WERI-Rb-1 (cell line): ENCODE measurements at regions not wholly inside any gene's neighbourhood (a gene's known extent, or its start where the extent isn't known, plus 50 kb on each side); places are given as distances from the start of the nearest gene placed in this dataset.

Source experiments
- DNase-seq: peaks from one replicate; pipeline ENCODE4 v3.0.0-alpha.2; 2020
- H3K27ac ChIP-seq: fragments of 250-450 bp; sonication (Bioruptor Pico); 2 replicates; pipeline ENCODE4 v1.5.1; 2020; ENCODE audit warnings: mild to moderate bottlenecking, moderate library complexity
- H3K27me3 ChIP-seq: fragments of 250-450 bp; sonication (Bioruptor Pico); 2 replicates; pipeline ENCODE4 v1.5.1; 2021; ENCODE audit warnings: mild to moderate bottlenecking, low read depth, moderate library complexity; ENCODE audit not compliant: insufficient read depth, severe bottlenecking
- H3K36me3 ChIP-seq: fragments of 250-450 bp; sonication (Bioruptor Pico); 2 replicates; pipeline ENCODE4 v1.5.1; 2020; ENCODE audit warnings: mild to moderate bottlenecking, moderate library complexity
- H3K4me3 ChIP-seq: 2 replicates; pipeline ENCODE4 v1.5.1; 2011; ENCODE audit warnings: low read depth, mild to moderate bottlenecking, control low read depth, low read length
- H3K9me3 ChIP-seq: fragments of 250-450 bp; sonication (Bioruptor Pico); 2 replicates; pipeline ENCODE4 v1.5.1; 2021; ENCODE audit warnings: mild to moderate bottlenecking, moderate library complexity; ENCODE audit not compliant: severe bottlenecking
- TF ChIP-seq, protein P1 (sequence below): IDR thresholded peaks from 2 replicates; pipeline ENCODE4 v1.5.1; 2011; ENCODE audit warnings: low read depth, mild to moderate bottlenecking, control low read depth, inconsistent platforms, low read length

DNA sequence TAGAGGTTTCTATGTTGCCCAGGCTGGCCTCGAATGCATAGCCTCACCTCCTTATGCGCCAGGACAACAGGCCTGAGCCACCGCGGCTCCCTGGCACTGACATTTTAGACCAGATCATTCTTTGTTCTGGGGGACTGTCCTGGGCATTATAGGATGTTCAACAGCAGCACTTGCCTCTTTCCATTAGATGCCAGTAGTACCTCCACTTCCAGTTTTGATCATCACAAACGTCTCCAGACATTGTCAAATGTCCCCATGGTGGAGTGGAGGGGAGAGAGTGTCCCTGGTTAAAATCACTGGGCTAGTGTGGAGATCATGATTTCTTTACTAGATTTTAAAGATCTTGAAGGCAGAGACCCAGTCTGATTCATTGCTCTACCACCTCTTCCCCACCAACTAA is 125.2 kb upstream of the MKLN1 start:
- DNase-seq = no peak
- Histone ChIP-seq H3K27me3 (no peaks in the 10 kb centered on the region), H3K36me3 (no peaks in the 10 kb centered on the region), H3K9me3 (no peaks in the 10 kb centered on the region), H3K27ac (no peak overlapping the region), H3K4me3 (no peak overlapping the region)
- TF ChIP-seq, protein P1, sequence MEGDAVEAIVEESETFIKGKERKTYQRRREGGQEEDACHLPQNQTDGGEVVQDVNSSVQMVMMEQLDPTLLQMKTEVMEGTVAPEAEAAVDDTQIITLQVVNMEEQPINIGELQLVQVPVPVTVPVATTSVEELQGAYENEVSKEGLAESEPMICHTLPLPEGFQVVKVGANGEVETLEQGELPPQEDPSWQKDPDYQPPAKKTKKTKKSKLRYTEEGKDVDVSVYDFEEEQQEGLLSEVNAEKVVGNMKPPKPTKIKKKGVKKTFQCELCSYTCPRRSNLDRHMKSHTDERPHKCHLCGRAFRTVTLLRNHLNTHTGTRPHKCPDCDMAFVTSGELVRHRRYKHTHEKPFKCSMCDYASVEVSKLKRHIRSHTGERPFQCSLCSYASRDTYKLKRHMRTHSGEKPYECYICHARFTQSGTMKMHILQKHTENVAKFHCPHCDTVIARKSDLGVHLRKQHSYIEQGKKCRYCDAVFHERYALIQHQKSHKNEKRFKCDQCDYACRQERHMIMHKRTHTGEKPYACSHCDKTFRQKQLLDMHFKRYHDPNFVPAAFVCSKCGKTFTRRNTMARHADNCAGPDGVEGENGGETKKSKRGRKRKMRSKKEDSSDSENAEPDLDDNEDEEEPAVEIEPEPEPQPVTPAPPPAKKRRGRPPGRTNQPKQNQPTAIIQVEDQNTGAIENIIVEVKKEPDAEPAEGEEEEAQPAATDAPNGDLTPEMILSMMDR = no peak

DNA sequence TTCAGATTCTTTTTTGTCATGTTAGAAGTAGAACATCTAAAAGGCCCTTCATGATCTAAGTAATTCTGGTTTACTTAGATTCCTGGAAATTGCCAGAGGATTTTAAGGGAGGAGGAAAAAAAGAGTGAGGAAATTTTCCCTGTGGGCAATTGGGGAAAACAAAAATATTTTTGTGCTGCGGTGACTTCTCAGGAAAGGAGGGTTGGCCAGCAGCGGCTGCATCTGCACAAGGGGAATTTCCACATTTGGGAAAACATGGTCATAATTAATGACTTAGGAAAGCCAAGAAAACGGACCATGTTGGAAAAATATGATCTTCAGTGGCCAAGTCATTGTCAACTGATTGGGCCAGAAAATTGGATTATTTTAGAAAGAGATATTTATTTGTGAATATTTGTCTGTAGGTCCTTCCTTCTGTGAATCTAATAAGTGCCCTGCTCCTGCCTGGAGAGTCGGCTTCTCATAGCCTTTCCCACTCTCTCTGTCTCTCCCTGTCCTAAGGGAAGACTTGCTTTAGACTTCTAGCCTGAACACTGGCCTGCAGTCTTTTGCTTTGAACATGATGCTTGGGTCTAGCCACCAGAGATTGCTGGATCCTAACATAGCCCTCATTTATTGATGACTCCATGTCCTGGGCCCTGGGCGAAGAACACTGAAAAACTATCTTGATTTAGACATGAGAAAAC is 124.2 kb upstream of the MKLN1 start:
- DNase-seq = no peak
- Histone ChIP-seq H3K36me3 (no peaks in the 10 kb centered on the region), H3K4me3 (no peak overlapping the region), H3K9me3 (no peaks in the 10 kb centered on the region), H3K27me3 (no peaks in the 10 kb centered on the region), H3K27ac (no peak overlapping the region)
- TF ChIP-seq, protein P1 = no peak

DNA sequence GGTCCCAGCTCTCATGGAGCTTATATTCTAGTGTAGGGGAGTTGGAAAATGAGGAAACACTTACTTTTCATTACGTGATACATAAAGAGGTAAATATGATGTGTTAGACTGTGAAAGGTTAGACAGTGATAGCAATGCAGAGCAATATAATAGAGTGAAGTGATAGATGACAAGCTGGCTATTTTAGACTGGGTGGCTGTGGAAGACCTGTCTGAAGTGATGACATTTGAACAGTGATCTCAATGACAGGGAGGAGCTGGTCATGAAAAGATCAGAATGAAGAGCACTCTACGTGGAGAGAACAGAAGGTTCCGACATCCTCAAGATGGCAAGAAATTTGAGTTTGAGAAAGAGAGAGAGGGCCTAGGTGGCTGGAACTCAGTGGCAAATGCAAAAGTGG is 118.9 kb upstream of the MKLN1 start:
- no peak overlapping the region for H3K27ac ChIP-seq
- TF ChIP-seq, protein P1 = no peak
- no peaks in the 10 kb centered on the region for H3K36me3 ChIP-seq
- no peak for DNase-seq
- H3K27me3 ChIP-seq = no peaks in the 10 kb centered on the region
- H3K4me3 ChIP-seq = no peak overlapping the region
- no peaks in the 10 kb centered on the region for H3K9me3 ChIP-seq

DNA sequence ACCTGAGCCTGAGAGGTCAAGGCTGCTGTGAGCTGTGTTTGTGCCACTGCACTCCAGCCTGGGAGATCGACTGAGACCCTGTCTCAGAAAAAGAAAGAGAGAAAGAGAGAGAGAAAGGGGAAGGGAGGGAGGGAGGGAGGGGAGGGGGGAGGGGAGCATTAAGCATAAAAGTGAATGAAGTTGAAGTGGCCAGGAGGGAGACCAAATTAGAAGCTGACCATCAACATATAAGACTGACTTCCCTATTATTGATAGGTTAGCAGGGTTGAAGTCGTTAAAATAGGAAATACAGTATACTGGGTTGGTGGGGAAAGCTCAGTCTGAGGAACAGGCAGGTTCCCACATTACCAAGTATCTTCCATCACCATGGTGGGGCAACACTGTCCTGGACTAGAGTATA is 117.1 kb upstream of the MKLN1 start:
- Histone ChIP-seq H3K9me3 (no peaks in the 10 kb centered on the region), H3K4me3 (no peak overlapping the region), H3K36me3 (no peaks in the 10 kb centered on the region), H3K27ac (no peak overlapping the region), H3K27me3 (no peaks in the 10 kb centered on the region)
- TF ChIP-seq, protein P1 = no peak
- no peak for DNase-seq

DNA sequence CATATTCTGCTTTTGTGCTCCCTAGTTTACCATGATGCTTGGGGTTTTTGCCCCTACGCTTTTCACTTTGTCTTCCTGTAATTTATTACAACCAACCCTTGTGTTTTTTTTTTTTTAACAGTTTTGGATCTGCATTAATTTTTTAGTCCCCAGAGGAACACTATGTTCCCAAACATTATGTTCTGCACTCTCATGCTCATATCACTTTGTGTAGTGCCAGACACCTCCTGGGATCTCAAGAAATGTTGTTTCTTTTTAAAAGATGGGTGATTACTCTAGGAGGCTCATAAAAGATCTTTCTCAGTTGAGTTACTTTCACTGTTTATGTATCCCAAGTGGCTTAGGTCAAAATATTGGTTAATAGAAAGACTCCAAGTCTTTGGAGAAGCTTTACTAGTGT is 116.2 kb upstream of the MKLN1 start:
- no peak overlapping the region for H3K27ac ChIP-seq
- DNase-seq = no peak
- TF ChIP-seq, protein P1 = no peak
- H3K36me3 ChIP-seq = no peaks in the 10 kb centered on the region
- H3K4me3 ChIP-seq = no peak overlapping the region
- H3K9me3 ChIP-seq = no peaks in the 10 kb centered on the region
- no peaks in the 10 kb centered on the region for H3K27me3 ChIP-seq

DNA sequence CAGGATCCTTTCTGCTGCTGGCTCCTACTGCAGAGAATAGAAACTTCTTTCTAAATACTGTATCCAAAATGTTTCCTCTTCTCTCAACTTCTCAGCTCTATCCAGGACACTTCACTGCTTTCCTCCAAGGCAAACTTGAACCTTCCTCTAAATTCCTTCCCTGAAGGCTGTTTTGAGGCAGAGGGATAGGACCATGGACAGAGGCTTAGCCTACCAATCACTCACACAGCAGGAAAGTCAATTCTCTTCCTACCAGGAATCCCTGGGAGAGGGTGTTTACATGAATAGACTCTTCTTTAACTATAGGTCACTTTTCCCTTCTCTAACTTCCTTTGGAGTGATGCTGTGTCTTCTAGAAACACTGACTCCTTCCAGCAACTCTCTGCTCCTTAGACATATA is 115.6 kb upstream of the MKLN1 start:
- Histone ChIP-seq H3K27ac (no peak overlapping the region), H3K4me3 (no peak overlapping the region), H3K27me3 (no peaks in the 10 kb centered on the region), H3K36me3 (no peaks in the 10 kb centered on the region), H3K9me3 (no peaks in the 10 kb centered on the region)
- TF ChIP-seq, protein P1 = no peak
- no peak for DNase-seq
